Suprapubic skin (tissue), 4 donors: ENCODE measurements at regions not wholly inside any gene's neighbourhood (a gene's known extent, or its start where the extent isn't known, plus 50 kb on each side); places are given as distances from the start of the nearest gene placed in this dataset.

Experiments
- DNase-seq, 2 donors: peaks; one replicate each; pipeline ENCODE4 v3.0.0-alpha.2; 2019; ENCODE audit warnings: low spot score in 2 of 2
- H3K27ac ChIP-seq: fragments of 200-600 bp; sonication (generic); one replicate; pipeline ENCODE4 v1.5.1; 2019
- H3K27me3 ChIP-seq: fragments of 200-600 bp; sonication (generic); one replicate; pipeline ENCODE4 v1.5.1; 2019
- H3K36me3 ChIP-seq: fragments of 200-600 bp; sonication (generic); one replicate; pipeline ENCODE4 v1.5.1; 2019
- H3K4me1 ChIP-seq: fragments of 200-600 bp; sonication (generic); one replicate; pipeline ENCODE4 v1.5.1; 2019
- H3K4me3 ChIP-seq: fragments of 200-600 bp; sonication (generic); one replicate; pipeline ENCODE4 v1.5.1; 2019; ENCODE audit warnings: mild to moderate bottlenecking
- H3K9me3 ChIP-seq: fragments of 200-600 bp; sonication (generic); one replicate; pipeline ENCODE4 v1.5.1; 2019
- EP300 ChIP-seq: sonication (generic); formaldehyde crosslinking; IDR thresholded peaks from one replicate; pipeline ENCODE4 v1.6.1; 2017; ENCODE audit warnings: antibody characterized with exemption
- POLR2A ChIP-seq, 2 donors: fragments of 450-650 bp; IDR thresholded peaks; one replicate each; pipeline ENCODE4 v1.6.1; 2017; ENCODE audit warnings: antibody characterized with exemption in 2 of 2, mild to moderate bottlenecking in 2 of 2, moderate library complexity in 2 of 2
- POLR2AphosphoS5 ChIP-seq, 3 donors: sonication (generic); formaldehyde crosslinking; IDR thresholded peaks; one replicate each; pipeline ENCODE4 v1.6.1; 2017; ENCODE audit warnings: antibody characterized with exemption in 3 of 3
- WGBS: methylation state at CpG from one replicate; pipeline ENCODE4 v1.1.5; 2018; 5-methylcytosine and 5-hydroxymethylcytosine counted together
- TF ChIP-seq, protein P1 (sequence below), 2 donors: fragments of 200-600 bp in 1 of 2; fragments of 450-650 bp in 1 of 2; sonication (generic) in 1 of 2; IDR thresholded peaks; one replicate each; pipeline ENCODE4 v1.5.1; 2016 to 2019; ENCODE audit warnings: antibody characterized with exemption in 2 of 2, mild to moderate bottlenecking in 1 of 2, moderate library complexity in 1 of 2

DNA sequence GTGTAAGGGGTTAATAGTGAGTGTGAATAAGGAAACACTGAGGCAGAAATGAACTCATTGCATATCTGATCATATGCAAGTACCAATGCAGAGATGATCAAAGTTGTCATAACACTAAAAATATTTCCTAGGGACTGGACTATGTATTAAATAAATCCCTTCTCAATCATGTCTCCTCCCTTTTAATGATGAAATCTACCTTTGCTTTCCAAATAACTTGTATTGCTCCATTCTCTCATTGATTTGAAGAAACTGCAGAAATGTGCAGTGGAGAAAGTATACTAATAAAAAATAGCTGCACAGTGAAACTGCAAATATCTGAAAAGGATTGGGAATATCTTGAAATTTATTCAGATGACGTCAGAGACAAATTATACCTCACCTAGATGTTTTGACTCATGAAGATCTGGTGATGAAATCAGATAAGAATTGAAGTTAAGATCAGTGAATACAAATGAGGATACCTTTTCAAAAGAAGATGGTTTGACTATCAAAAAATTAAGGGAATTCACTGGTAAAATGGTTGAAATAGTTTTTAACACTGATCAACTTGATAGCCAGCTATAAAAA, 1264.9 kb upstream of the USP15 start:
- 59% methylated on average over 1 of the region's 1 CpG for WGBS
- no peak overlapping the region for H3K4me3 ChIP-seq

DNA sequence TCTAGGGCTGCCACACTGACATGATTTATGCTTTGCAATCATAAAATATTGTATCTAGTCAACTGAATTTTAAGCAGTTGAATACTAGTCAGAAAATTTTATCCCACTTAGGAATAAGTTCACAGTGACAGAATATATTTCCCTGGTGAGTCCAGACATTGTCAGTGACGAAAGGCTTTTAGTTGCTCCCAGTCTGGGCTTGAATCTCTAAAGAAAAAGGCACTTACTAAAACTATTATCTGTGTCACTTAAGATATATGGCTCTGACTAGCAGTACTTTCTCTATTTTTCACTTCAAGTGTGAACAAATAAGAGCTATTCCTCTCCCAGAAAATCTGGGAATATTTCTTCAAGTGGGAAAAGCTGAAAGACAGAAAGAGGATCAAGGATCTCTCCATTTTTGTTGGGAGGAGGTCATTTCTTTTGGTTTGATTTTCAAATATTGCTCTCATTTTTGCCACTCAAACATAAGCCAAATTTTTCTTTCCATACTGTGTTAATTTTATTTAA, 1262.3 kb upstream of the USP15 start:
- no peak overlapping the region for H3K4me3 ChIP-seq
- TF ChIP-seq POLR2A (IDR thresholded peaks at IDR 0.05) (no peak), EP300 (no peak), POLR2AphosphoS5 (IDR thresholded peaks at IDR 0.05) (no peak)
- TF ChIP-seq, protein P1, sequence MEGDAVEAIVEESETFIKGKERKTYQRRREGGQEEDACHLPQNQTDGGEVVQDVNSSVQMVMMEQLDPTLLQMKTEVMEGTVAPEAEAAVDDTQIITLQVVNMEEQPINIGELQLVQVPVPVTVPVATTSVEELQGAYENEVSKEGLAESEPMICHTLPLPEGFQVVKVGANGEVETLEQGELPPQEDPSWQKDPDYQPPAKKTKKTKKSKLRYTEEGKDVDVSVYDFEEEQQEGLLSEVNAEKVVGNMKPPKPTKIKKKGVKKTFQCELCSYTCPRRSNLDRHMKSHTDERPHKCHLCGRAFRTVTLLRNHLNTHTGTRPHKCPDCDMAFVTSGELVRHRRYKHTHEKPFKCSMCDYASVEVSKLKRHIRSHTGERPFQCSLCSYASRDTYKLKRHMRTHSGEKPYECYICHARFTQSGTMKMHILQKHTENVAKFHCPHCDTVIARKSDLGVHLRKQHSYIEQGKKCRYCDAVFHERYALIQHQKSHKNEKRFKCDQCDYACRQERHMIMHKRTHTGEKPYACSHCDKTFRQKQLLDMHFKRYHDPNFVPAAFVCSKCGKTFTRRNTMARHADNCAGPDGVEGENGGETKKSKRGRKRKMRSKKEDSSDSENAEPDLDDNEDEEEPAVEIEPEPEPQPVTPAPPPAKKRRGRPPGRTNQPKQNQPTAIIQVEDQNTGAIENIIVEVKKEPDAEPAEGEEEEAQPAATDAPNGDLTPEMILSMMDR (IDR thresholded peaks at IDR 0.05) = no peak
- DNase-seq = no peak
- no peaks in the 10 kb centered on the region for H3K9me3 ChIP-seq
- H3K36me3 ChIP-seq = no peaks in the 10 kb centered on the region
- 55% methylated on average over 1 of the region's 1 CpG for WGBS
- H3K27me3 ChIP-seq = no peaks in the 10 kb centered on the region
- H3K4me1 ChIP-seq = no peaks in the 10 kb centered on the region
- no peak overlapping the region for H3K27ac ChIP-seq

More for the DNA sequence above, 1264.9 kb upstream of the USP15 start:
- H3K27ac ChIP-seq = no peak overlapping the region
- H3K36me3 ChIP-seq = no peaks in the 10 kb centered on the region
- DNase-seq = no peak
- TF ChIP-seq POLR2AphosphoS5 (IDR thresholded peaks at IDR 0.05) = no peak
- TF ChIP-seq POLR2A (IDR thresholded peaks at IDR 0.05) = no peak
- TF ChIP-seq EP300 = no peak
- TF ChIP-seq, protein P1 (IDR thresholded peaks at IDR 0.05) = no peak
- H3K27me3 ChIP-seq = no peaks in the 10 kb centered on the region
- H3K4me1 ChIP-seq = no peaks in the 10 kb centered on the region
- no peaks in the 10 kb centered on the region for H3K9me3 ChIP-seq

DNA sequence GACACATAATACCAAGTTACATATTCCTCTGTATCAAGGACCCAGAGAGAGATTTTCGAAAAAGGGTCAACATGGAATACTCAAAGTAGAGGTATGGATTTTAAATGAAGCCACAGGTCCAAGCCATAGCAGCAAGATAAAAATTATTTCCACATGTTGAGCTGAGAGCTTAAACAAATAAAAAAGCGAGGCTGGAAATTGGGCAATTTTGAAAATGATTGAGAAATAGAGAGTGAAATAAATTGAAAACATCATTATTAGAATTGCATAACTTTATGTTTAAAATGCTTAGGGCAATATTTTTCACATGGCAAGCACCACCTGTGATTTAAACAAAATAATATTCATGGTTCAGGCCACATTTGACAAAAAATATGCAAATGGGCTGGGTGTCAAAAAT, 1251.0 kb upstream of the USP15 start:
- no peaks in the 10 kb centered on the region for H3K27me3 ChIP-seq
- no peaks in the 10 kb centered on the region for H3K4me1 ChIP-seq
- H3K36me3 ChIP-seq = no peaks in the 10 kb centered on the region
- TF ChIP-seq, protein P1 (IDR thresholded peaks at IDR 0.05) = no peak
- no peak for TF ChIP-seq POLR2A (IDR thresholded peaks at IDR 0.05)
- no peak for TF ChIP-seq EP300
- no peak for TF ChIP-seq POLR2AphosphoS5 (IDR thresholded peaks at IDR 0.05)
- no peak for DNase-seq
- H3K4me3 ChIP-seq = no peak overlapping the region
- WGBS = 54% methylated on average over 2 of the region's 2 CpGs
- H3K27ac ChIP-seq = no peak overlapping the region
- no peaks in the 10 kb centered on the region for H3K9me3 ChIP-seq

DNA sequence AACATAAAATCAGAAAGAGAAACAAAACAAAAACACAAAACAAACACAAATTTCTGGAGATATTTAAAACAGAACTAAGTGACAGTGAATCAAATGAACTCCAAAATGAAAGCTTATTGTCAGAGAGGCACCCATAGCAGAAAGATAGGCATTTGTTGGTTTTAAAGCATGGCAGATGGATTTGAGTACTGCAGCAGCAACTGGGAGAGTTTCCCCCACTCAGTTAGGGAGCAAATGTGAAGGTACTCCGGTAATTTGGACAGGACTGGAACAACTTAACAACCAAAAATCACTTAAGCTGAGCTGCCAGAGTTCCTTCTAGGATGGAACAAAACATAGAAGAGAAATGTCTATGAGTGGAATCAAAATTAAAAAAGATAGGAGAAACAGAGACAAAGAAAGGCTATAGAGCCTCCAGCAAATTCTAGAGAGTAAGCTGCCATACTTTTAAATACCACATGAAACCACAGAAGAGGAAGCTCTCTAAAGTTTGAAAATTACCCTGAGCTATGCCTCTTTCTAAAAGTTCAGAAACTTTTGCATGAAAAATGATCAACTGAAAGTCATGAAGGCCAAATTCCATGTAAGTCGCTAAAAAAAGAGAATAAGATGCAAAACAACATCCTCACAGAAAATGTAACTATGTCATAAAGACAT, 1248.3 kb upstream of the USP15 start:
- no peaks in the 10 kb centered on the region for H3K36me3 ChIP-seq
- no peak overlapping the region for H3K27ac ChIP-seq
- H3K9me3 ChIP-seq = no peaks in the 10 kb centered on the region
- DNase-seq = no peak
- TF ChIP-seq POLR2AphosphoS5 (IDR thresholded peaks at IDR 0.05) (no peak), POLR2A (IDR thresholded peaks at IDR 0.05) (no peak)
- TF ChIP-seq, protein P1 (IDR thresholded peaks at IDR 0.05) = no peak
- H3K4me1 ChIP-seq = no peaks in the 10 kb centered on the region
- no peaks in the 10 kb centered on the region for H3K27me3 ChIP-seq
- WGBS = 63% methylated on average over 2 of the region's 2 CpGs
- H3K4me3 ChIP-seq = no peak overlapping the region

DNA sequence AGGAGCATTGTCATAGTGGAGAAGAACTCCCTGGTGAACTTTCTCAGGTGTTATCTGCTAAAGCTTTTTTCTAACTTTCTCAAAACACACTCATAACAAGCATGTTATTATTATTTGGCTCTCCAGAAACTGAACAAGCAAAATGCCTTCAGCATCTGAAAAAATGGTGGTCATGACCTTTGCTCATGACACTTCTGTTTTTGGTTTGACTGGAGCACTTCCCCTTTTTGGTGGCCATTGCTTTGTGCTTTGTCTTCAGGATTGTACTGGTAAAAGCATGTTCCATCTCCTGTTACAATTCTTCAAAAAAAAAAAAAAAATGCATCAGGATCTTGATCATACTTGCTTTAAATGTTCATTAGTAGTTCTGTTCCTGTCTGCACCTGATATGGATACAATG, 1241.6 kb upstream of the USP15 start:
- no peaks in the 10 kb centered on the region for H3K27me3 ChIP-seq
- no peak for TF ChIP-seq POLR2A (IDR thresholded peaks at IDR 0.05)
- TF ChIP-seq, protein P1 (IDR thresholded peaks at IDR 0.05) = no peak
- TF ChIP-seq POLR2AphosphoS5 (IDR thresholded peaks at IDR 0.05) = no peak
- H3K27ac ChIP-seq = no peak overlapping the region
- no peak overlapping the region for H3K4me3 ChIP-seq
- no peaks in the 10 kb centered on the region for H3K36me3 ChIP-seq
- no peaks in the 10 kb centered on the region for H3K9me3 ChIP-seq
- DNase-seq = no peak
- no peaks in the 10 kb centered on the region for H3K4me1 ChIP-seq
